Iris pigment epithelial cell (primary cell): ENCODE measurements at regions not wholly inside any gene's neighbourhood (a gene's known extent, or its start where the extent isn't known, plus 50 kb on each side); places are given as distances from the start of the nearest gene placed in this dataset.
A peak's percentile ranks its signal among the peaks of the same experiment; 100 is the strongest.

ENCODE experiments used
- DNase-seq: peaks from one replicate; pipeline ENCODE4 v3.0.0-alpha.2; 2011; ENCODE audit warnings: low read depth

DNA sequence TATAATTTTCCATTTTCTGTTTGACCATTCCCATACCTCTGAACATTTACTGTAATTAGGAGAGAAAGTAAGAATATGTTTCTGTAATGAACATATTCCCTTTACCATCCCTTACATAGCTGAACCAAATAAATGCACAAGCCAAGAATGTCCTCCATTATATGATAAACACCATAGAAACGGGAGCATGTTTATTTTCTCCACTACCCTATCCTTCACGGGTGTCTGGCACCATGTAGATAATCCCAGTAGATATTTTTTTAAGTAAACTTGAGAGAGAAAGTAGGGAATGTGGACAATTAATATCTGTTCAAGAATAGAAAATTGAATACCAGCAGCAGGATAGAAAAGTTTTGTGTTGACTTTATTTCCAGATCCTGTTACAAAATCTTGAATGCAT, 928.4 kb downstream of the EFNB2 start:
- DNase-seq: no peak

DNA sequence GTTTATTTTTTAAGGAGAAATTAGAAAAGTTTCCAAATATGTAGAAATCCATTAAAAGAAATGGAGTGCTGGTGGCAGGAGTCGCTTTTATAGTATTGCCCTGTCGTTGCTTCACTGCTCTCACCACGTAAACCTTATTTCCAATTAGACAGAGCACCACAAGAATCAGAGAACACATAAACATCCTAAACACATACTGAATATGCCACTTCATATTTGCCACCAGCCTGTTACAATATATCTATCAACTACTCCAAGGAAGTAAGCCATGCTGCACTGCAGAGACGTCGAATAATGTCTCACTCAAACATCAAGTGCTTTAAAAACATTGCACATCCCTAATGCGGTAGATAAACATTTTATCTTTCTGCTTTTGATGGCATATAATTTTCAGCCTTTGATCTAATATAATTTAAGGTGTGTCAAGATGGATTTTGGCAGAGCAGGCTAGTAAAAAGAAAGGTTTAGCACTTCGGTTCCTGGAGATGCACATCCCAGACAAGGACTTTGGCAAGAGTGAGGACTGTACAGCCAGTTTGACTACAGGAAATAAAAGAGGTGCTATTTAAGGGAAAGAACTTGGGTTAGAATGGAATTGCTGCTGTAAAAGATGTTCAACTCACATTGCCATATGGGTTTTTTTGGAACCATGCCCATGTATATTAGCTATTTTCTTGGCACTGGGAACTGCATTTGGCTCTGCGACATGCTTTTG, 932.3 kb downstream of the EFNB2 start:
- no peak for DNase-seq

DNA sequence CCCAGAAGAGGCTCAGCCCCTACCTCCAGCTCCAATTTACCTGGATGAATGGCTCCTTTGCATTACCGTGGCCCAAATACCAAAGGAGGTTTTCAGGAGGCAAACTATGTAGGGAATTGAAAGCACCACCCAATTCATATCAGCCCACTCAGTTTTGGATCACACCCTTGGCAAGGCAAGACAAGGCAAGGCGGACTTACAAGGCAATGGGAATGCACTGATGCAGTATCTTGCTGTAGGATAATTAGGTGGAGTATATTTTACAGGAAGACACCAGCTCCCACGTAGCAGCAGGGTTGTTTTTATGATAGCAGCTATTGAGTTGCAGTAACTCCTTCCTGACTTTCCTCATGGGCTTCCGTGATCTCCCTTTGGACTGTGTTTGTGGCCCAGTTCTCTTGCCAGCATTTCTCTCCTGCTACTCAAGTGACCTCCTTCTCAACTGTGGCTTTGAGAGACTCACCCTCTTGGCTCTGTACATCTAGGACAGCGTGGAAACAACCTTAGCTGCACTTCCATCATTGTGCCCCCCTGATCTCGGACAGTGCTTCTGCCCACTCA, 935.9 kb downstream of the EFNB2 start:
- no peak for DNase-seq

DNA sequence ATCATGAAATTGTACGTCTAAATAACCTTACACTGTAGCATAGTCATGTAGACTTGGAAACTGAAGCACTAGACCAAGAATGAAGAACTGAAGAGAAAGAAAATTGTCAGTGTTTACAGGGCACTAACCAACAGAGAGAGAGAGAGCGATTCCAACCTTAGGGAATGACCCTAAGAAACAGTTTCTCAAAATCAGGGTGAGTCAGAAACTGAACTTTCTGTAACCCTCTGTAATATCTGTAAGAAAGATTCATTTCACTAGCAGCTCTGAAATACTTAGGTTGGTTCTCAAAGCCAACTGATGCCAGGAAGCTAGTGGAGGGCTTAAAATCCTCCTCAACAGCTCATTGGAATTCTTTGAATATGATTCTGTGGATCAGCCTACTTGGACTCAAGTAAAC, 936.9 kb downstream of the EFNB2 start:
- DNase-seq: peak; percentile 81

DNA sequence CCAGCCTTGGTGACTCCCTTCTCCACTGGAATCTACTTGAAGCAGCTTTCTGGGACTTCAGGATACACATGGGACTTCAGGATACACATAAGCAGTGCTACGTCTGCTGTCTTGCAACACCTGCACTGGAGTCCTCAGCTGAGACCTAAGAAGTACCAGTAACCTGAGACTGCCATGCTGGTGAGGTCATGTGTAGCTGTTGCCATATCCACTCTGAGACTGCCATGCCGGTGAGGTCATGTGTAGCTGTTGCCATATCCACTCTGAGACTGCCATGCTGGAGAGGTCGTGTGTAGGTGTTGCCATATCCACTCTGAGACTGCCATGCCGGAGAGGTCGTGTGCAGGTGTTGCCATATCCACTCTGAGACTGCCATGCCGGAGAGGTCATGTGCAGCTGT, 937.9 kb downstream of the EFNB2 start:
- peak; percentile 16 for DNase-seq

DNA sequence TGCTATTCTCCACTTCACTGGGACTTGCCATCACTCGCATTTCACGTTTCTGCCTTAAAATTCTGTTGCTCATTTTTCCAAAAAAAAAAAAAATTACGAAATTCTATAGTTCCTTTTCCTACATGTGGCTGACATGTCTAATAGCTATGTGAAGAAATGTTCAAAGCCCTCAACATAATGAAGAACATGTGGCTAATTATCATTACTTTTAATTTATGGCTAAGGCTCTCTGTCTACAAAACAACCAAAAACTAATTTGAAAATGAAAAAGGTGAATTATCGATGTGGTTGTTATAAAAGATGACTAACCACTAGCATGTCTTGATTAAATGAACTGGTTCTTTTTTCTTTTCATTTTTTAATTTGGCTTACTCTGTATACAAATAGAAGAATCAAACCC, 940.0 kb downstream of the EFNB2 start:
- no peak for DNase-seq

DNA sequence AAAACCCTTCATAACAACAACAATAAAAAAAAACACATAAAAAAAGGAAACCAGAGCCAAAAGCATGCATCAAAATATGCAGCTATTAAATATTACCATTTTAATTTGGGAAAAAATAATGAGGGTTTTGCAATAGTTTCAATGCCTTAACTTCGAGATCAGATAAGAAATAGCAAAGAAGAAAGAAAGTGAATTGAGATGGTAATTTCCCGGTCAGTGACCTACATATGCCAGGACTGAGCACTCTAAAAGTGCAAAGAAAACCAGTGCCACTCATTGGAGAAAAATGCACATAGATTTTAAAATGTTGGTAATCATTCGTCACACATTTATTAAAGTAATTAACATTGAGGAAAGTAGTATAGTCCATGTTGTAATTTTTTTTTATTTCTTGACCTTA, 944.2 kb downstream of the EFNB2 start:
- DNase-seq: no peak

DNA sequence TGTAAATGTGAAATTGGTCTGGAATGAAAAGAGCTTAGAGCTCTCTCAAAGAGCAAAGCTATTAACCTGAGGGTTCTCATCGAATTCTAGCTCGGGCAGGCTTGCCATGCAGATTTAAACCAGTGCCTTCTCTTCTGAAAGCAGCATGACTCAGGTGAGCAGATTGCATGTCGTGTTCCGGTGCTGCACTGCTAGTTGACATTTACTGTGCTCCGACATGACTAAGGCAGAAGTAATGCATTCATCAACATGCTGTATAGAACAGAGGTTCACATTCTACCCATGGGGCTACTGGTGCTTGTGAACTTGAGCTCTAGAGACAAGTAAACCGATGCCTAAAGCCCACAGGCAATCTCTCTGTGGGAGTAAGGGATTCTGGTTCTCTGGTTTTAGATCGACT, 947.7 kb downstream of the EFNB2 start:
- DNase-seq: peak; percentile 61

DNA sequence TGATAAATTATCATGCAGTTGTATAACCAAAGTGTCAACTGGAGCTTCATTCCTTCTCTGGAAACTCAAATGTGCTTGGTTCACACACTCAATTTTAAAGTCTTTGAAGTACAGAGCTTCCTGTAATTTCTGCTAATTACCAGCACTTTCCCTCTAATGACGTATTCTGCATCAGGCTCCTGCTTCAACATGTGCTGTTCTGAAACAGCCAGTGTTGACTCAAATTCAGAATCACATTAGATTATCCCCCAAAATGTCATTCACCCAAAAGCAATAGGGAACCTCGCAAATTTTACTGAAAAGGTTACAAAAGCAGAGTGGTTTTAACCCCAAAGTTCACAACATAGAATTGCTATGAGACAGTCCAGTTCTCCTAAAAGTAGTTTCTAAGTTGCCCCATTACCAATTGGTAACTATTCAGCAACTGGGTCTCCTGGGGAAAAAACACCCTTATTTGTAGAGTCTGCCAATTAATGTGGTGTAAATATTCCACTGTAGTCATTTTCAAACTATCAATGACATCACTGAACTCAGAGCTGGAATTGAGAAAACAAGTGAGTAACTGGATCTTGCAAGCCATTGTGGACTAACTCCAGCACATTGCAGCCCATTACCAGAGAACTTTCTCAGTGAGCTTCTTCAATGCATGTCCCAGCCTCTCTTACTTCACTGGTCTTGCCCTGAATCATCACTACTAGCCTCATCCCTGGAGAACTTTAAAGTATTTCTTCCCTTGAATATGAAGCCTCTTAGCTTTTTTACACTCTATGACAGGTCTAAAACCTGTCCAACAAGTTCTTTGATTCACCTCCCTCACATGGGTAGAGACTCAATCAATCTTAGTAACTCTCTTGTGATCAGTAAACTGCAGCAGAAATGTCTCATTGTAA, 955.4 kb downstream of the EFNB2 start:
- peak; percentile 12 for DNase-seq

DNA sequence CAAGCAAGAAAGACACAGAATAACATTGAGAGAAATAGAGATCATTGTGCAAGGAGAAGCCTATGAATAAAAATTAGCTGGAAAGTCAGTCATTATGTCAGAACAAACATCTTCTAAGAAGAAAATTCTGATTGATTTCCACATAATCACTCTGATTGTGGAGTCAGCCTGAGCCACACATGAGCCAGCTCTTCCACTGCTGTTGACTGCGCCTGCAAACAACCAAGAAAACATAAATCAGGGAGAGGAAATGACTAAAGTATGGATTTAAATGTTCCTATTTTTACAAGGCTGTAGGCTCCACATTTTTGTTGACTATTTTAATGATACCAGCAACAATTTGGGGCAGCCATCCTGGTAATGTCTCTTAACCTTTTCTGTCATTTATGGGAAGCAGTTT, 962.3 kb downstream of the EFNB2 start:
- DNase-seq: peak; percentile 55

DNA sequence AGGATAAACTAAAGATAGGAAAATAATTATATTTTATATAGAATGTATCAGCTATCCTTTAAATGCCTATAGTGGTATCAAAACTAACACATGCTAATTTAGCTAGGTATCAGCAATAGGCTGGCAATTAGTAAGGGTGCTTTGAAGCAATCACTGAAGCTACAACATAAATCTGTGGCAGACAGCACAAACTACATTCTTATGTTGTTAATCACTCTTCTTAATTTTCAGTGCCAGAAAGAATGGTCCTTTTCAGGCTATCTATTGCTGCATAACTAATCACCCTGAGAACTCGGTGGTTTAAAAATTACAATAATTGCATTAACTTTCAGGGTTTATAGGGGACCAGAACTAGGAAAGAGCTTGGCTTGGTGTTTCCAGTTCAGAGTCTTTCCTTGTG, 963.1 kb downstream of the EFNB2 start:
- peak; percentile 39 for DNase-seq

DNA sequence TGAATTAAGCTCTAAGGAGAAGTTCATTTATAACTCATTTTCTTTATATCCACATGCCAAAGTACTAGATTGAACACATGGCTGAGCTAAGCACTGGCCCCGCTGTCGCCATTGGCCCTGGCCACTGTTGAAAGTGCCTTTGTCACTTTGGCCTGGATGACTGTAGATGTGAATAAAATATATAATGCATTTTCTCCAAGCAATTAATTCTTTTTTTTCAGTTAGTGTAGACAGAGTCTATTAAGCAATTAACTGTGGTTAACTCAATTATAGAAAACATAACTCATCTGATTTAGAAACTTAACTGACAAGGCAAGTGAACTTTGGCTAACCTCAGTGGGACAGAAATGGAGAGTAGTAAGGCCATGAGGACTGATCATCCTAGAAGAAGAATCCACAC, 965.6 kb downstream of the EFNB2 start:
- DNase-seq: no peak

DNA sequence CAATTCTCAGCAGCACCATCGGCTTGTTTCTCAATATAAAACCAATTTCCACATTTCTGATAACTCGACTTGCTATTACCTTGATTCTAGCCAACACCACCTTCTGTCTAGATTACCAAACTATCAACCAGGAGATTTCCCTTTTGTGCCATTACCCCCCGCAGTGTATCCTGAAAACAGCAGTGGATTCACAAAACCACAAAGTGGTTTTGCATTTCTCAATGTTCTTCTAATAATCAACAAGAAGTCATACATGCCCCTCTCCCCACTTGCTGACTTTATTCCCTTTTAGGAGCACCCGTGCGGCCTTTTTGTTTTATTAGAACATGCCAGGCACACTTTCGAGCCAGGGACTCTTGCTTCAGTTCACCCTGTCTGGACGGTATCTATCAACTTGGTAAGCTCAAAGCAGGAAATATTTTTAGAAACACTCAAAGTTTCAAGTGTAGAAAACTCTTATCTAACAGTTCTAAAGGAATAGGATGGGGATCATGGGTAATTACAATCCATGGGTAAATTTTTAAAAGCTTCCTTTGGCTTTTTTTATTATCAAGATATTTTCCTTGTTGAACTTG, 967.4 kb downstream of the EFNB2 start:
- DNase-seq: peak; percentile 4

DNA sequence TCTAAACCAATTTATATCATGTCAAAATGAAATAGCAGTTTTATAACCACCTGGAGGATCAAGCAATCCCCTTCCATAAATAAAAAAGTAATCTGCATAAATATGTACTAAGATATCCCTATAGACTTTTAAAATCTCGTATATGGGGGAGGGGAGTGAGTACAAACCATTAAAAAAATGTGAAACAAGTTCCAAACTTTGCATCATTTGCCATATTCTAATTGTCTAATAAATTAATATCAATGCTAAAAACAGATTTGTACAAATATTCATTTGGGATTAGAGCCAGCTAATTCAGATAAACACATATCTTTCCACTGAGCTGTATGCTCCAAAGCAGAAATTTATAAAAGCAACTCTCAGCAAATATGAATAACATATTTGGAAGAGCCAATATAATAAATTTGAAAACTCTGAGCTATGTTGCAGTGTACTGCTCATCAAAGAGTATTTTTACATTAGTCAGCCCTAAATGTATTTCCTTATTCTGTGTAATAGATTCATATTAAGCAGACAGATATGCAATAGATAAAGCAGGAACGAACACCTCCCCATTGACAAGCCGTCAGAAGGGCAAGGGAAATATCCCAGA, 970.2 kb downstream of the EFNB2 start:
- peak; percentile 59 for DNase-seq

DNA sequence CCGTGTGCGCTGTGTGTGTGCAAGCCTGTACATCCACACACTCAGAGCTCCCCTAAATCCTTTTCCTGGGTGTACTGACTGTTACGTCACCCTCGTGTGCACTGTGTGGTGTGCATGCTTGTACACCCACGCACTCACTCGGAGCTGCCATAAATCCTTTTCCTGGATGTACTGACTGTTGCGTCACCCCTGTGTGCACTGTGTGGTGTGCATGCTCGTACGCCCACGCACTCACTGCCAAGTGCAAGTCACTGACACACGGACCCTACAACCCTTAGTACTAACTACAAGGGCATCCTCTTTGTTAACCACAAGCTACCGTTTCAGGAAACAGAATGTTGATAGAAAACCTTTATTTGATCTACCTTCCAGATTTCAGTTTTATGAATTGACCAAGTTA, 983.4 kb downstream of the EFNB2 start:
- DNase-seq: no peak

DNA sequence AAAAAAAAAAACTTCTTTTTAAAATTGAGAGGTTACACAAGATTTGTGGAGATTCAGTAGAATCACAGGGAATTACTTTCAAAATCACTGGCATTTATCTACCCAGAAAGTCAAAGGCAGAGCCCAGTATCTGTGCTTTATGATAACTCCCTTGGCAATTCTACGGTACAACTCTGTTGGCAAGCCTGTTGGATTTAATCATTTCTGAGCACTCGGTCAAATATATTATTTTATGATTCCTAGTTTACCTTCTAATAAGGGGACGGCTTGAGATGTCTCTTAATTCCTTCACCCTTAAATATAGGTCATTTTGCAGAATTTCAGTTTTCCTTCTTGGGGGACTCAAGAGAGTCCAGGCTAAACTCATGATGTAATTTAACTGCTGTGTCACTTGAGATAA, 987.6 kb downstream of the EFNB2 start:
- DNase-seq: no peak

DNA sequence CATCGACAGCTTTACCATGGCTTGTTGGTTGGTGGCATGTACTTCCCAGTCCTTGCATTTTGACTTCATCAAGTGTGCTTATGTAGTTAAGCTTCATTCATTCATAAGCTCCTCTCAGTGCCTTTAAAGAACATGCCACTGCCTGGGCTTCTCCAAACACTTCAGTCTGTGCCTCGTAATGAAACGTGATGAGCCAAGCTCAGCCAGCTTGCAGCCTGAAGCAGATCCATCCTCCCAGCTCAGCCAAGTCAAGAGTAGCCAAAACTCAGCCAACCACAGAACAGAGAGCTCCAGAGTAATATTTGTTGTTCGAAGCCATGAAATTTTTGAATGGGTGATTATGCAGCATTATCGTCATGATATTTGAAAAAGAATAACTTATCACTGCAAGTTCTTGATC, 989.7 kb downstream of the EFNB2 start:
- no peak for DNase-seq

DNA sequence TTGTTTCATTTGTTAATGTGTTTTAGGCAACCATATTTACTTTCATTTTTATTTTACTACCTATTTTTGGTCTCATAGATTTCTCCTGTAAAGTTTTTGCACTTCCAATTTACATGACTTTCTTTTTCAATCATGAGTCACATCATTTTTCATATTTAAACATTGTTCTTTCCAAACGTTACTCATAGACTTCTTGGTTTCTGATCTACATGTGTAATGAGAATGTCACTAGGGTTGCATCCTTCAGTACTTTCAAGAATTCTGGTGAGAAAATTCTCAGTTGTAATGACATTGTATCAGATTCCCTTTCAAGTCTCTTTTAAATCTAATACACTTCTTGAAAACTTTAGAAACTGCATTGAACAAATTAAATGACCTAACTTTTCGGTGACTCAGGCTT, 991.7 kb downstream of the EFNB2 start:
- peak; percentile 17 for DNase-seq

DNA sequence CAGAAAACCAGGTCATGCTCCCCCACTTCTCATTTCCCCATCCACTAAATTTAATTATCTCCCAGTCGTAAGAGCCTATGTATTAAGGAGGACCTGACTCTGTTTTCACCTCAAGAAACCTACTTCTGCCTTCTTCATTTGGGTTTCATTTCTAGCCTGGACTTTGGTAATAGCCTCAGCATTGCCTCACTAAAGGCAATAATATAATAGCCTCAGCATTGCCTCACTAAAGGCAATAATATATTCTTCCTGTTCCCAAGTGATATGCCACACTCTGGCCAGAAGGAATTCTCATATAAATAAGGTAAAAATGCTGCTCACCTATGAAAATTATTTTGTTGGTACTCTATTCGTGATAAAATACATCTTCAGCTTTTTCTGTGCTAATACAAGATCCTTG, 993.9 kb downstream of the EFNB2 start:
- no peak for DNase-seq

DNA sequence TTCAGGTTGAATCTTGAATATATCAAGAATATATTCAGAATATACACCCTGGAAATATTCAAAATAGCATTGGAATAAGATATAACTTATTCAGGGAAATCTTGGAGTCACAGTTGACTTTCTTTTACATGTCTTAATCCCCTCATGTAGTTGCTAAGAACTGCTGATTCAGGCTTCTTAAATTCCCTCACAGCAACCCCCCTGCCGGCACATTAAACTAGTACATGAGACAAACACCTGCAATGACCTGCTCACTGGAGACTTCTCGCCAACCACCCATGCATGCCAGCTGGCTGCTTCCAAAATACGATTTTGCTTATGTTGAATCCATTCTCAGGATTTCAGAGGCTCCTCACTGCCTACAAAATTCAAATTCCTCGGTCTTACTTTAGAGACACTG, 997.1 kb downstream of the EFNB2 start:
- DNase-seq: no peak

DNA sequence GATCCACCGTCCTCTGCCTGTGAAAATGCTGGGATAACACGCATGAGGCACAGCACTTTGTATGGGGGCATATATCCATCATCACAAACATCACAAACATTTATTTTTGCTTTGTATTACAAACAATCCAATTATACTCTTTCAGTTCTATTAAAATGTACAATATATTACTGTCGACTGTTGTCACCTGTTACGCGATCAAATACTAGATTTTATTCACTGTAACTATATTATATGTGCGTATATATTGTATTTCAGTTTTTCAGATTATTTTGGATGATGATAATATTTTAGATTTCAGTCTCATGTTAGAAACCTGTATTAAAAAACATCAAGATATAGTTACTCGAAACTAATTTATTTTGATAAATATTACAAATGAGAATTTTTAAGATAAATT, 998.3 kb downstream of the EFNB2 start:
- DNase-seq: no peak

DNA sequence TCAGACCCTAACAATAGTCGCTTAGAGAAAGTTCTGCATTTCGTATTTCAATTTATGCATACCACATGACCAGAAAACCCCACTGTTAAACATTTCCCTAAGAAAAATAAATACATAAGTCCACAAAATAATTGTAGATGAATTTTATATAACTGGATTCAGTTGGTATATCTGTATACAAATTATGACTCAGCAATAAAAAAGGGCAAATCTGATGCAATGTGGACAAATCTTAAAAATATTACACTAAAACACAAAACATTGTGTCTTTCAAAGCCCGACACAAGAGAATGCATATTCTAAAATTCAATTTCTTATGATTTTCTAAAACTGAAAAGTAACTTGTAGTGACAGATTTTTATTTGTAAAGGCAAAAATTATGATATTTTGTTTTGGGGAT, 1005.0 kb downstream of the EFNB2 start:
- no peak for DNase-seq

DNA sequence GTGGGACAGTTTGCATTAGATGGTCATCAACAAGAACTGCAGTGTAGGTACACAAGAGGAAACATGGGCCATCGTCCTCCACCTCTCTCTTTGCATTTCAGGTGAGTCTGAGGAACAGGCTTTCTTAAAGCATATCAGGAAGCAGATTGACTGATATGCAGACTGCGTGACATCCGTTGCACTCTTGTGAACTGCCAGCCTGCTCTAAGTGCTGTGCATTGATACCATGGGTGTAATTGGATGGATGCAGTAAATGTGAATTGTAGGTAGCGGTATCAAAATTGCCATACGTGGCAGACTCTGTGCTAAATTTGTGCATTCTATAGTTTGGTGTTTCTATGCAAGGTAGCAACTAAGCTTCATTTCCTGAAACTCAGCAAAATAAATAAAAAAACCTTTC, 1008.3 kb downstream of the EFNB2 start:
- DNase-seq: no peak
